Kidney epithelial cell (primary cell): ENCODE measurements at regions not wholly inside any gene's neighbourhood (a gene's known extent, or its start where the extent isn't known, plus 50 kb on each side); places are given as distances from the start of the nearest gene placed in this dataset.

Source experiments
- DNase-seq: peaks from one replicate; pipeline ENCODE4 v3.0.0-alpha.2; 2010; ENCODE audit warnings: low read depth
- H3K27me3 ChIP-seq: 2 replicates; pipeline ENCODE4 v1.6.0; 2011; ENCODE audit warnings: low read length; ENCODE audit not compliant: control insufficient read depth, insufficient read depth
- H3K36me3 ChIP-seq: 2 replicates; pipeline ENCODE4 v1.5.1; 2011; ENCODE audit warnings: low read length; ENCODE audit not compliant: control insufficient read depth, insufficient read depth
- H3K4me3 ChIP-seq: 2 replicates; pipeline ENCODE4 v1.5.1; 2011; ENCODE audit warnings: low read depth, mild to moderate bottlenecking, control low read depth, low read length
- TF ChIP-seq, protein P1 (sequence below): IDR thresholded peaks from 2 replicates; pipeline ENCODE4 v1.5.1; 2011; ENCODE audit warnings: mild to moderate bottlenecking, moderate library complexity, low read length, control low read depth, inconsistent platforms; ENCODE audit not compliant: insufficient read depth, poor library complexity, severe bottlenecking

DNA sequence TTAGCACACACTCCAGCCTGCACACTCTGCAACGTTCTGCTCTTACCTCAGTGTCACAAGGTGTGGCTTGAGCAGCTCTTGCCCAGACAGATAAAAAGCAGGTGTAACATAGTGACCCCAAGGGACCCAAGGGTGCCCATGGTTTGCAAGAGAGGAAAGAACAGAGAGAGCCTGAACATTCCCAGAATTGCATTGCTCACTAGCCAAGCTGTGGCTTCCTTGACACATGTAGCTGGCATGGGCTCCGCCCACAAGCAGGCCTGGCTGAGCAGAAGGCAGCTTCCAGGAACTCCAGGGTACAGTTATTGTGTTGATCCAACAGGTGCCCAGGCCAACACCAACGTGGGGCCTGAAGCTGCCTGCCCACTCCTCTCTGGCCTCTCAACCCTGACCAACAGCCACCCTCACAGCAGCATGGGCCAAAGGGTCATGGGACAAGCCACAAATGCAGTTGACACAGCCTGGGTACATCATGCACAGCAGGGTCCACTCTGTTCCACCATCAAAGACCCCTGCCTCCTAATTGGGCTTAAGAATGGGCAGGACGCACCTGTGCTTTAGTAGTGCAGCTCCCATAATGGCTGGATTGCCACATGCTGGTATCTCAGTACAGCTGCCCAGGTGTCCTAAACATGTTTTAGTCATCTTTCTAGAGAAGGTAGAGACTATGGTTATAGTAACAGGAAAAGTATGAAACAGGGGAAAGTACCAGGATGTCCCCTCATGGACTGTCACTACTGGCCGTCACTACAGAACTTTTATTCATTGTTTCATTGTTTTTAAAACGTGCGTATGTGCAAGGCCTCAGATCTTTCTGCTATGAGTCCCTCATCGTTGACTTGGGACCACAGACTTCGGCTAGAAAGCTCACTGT lies 73.7 kb upstream of the ACSL1 start:
- TF ChIP-seq, protein P1, sequence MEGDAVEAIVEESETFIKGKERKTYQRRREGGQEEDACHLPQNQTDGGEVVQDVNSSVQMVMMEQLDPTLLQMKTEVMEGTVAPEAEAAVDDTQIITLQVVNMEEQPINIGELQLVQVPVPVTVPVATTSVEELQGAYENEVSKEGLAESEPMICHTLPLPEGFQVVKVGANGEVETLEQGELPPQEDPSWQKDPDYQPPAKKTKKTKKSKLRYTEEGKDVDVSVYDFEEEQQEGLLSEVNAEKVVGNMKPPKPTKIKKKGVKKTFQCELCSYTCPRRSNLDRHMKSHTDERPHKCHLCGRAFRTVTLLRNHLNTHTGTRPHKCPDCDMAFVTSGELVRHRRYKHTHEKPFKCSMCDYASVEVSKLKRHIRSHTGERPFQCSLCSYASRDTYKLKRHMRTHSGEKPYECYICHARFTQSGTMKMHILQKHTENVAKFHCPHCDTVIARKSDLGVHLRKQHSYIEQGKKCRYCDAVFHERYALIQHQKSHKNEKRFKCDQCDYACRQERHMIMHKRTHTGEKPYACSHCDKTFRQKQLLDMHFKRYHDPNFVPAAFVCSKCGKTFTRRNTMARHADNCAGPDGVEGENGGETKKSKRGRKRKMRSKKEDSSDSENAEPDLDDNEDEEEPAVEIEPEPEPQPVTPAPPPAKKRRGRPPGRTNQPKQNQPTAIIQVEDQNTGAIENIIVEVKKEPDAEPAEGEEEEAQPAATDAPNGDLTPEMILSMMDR: no peak
- Histone ChIP-seq H3K36me3 (no peaks in the 10 kb centered on the region), H3K27me3 (no peaks in the 10 kb centered on the region), H3K4me3 (no peak overlapping the region)
- DNase-seq: peak; percentile 63

DNA sequence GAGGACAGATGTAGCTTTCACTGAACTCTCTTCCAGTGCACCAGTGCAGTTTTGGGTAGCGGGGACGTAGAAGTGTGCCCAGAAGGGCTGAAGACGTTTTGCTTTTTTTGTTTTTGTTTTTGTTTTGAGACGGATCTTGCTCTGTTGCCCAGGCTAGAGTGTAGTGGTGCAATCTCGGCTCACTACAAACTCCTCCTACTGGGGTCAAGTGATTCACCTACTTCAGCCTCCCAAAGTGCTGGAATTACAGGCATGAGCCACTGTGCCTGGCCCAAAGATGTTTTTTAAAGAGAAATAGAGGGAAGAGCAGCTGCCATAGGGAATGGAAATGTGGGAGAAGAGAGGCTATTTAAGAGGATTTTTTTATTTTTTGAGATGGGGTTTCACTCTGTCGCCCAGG lies 74.4 kb upstream of the ACSL1 start:
- Histone ChIP-seq H3K27me3 (no peaks in the 10 kb centered on the region), H3K4me3 (no peak overlapping the region), H3K36me3 (no peaks in the 10 kb centered on the region)
- no peak for DNase-seq
- TF ChIP-seq, protein P1: no peak

DNA sequence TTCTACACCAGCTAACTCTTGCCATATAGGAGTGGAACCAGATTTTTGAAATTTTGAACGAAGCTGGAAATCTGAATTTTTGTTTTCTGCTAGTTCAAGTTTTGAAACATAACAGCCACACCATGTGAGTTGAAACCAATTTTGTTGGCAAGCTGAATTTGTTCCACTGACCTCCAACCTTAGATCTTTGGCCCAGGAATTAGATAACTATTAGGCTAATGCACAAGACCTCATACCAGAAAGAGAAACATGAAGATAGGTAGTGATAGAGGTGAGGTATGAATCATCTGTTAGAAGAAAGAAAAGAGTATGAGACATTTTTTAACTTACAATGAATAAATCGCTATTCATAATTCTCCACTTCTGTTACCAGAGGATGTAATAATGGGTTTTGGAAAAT lies 76.8 kb upstream of the ACSL1 start:
- no peak for DNase-seq
- Histone ChIP-seq H3K27me3 (no peaks in the 10 kb centered on the region), H3K36me3 (no peaks in the 10 kb centered on the region), H3K4me3 (no peak overlapping the region)
- TF ChIP-seq, protein P1: no peak

DNA sequence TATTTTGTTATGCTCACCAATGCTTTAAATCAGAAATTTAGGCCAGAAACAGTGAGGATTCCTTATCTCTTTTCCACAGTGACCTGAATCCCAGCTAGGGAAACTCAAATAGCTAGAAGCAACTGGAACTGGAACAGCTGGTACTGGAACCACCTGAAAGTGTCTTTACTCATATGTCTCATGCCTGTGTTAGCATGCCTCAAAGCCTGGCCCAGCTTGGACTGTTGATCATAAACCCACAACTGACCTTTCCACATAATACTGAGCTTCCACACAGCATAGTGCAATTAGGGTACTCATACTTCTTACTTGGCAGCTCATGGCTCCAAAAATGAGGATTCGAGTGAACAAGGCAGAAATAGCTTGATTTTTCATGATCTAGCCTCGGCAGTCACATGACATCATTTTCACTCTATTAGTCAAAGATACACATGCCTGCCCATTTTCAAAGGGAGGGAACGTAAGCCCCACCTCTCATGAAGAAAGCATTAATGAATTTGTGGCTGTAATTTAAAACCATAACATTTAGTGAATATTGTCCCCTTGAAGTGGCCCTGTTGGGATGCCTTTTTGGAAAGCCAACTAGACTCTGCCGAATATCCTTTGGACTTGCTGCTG lies 80.8 kb upstream of the ACSL1 start:
- TF ChIP-seq, protein P1: no peak
- Histone ChIP-seq H3K27me3 (no peaks in the 10 kb centered on the region), H3K36me3 (no peaks in the 10 kb centered on the region), H3K4me3 (no peak overlapping the region)
- no peak for DNase-seq

DNA sequence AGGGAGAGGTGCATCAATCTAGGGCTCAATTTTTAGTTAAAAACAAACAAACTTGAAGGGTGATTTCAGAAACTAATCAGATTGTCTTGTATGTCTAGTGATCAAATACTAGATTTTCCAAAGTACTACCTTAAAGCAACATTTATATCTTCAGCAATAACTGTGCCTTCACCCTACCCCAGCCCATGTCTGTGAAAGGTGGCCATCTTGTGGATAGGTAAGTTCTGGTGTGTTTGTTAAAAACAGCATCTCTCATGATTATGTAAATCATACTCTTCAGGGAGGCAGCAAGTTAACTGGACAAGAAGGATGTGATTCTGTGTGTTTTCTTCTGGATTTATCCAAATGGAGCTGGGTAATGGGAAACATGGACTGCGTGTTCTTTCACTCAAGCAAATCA lies 81.4 kb upstream of the ACSL1 start:
- Histone ChIP-seq H3K36me3 (no peaks in the 10 kb centered on the region), H3K27me3 (no peaks in the 10 kb centered on the region), H3K4me3 (no peak overlapping the region)
- DNase-seq: no peak
- TF ChIP-seq, protein P1: no peak
